A673 (cell line): ENCODE measurements at regions not wholly inside any gene's neighbourhood (a gene's known extent, or its start where the extent isn't known, plus 50 kb on each side); places are given as distances from the start of the nearest gene placed in this dataset.
"Not testable (repeated sequence)": the region's sequence is repeated elsewhere in the genome, so short reads cannot be mapped to it uniquely, and the experiment has no call there.

ENCODE experiments used
- BruUV-seq: library from RNA; stranded (reverse); fragments of 400-500 nt; replicated peaks from 2 replicates; lab custom pipeline; 2021; lab: Mats Ljungman, UMichigan
- CTCF ChIA-PET: fragments of 300-600 bp; sonication (Branson Sonifier 250); formaldehyde crosslinking; loops from one replicate; lab custom pipeline; 2022; ENCODE audit warnings: antibody characterized with exemption; lab: Charles Lee
- POLR2A ChIA-PET: fragments of 300-600 bp; sonication (Branson Sonifier 250); formaldehyde crosslinking; loops from one replicate; lab custom pipeline; 2022; ENCODE audit warnings: antibody characterized with exemption; ENCODE audit not compliant: low non-redundant PET; lab: Charles Lee
- DNase-seq: peaks from one replicate; pipeline ENCODE4 v3.0.0-alpha.2; 2015; ENCODE audit warnings: low spot score
- H3K27ac ChIP-seq: fragments of 200-600 bp; sonication (generic); 2 replicates; pipeline ENCODE4 v1.5.1; 2016; ENCODE audit warnings: mixed run types, low read depth, mild to moderate bottlenecking, mixed read lengths, antibody characterized with exemption, low read length; ENCODE audit not compliant: poor library complexity, severe bottlenecking
- H3K27me3 ChIP-seq: fragments of 200-600 bp; sonication (generic); replicated peaks from 2 replicates; pipeline ENCODE4 v1.6.1; 2017; ENCODE audit warnings: mixed run types, low read depth, mild to moderate bottlenecking, mixed read lengths, antibody characterized with exemption, low read length; ENCODE audit not compliant: insufficient read depth, poor library complexity
- H3K36me3 ChIP-seq: fragments of 200-600 bp; sonication (generic); 2 replicates; pipeline ENCODE4 v1.6.1; 2016; ENCODE audit warnings: mixed run types, mild to moderate bottlenecking, mixed read lengths, antibody characterized with exemption, low read length; ENCODE audit not compliant: insufficient read depth, poor library complexity, severe bottlenecking
- H3K4me1 ChIP-seq: fragments of 200-600 bp; sonication (generic); 2 replicates; pipeline ENCODE4 v1.6.1; 2017; ENCODE audit warnings: mixed run types, mild to moderate bottlenecking, mixed read lengths, antibody characterized with exemption, low read length; ENCODE audit not compliant: insufficient read depth, poor library complexity, severe bottlenecking
- H3K4me3 ChIP-seq: fragments of 200-600 bp; sonication (generic); 2 replicates; pipeline ENCODE4 v1.5.1; 2016; ENCODE audit warnings: low read depth, mixed run types, mild to moderate bottlenecking, mixed read lengths, low read length; ENCODE audit not compliant: poor library complexity, severe bottlenecking
- H3K9me3 ChIP-seq: fragments of 200-600 bp; sonication (generic); 2 replicates; pipeline ENCODE4 v1.6.1; 2016; ENCODE audit warnings: mixed run types, low read depth, mild to moderate bottlenecking, mixed read lengths, antibody characterized with exemption, low read length; ENCODE audit not compliant: poor library complexity, severe bottlenecking
- EZH2 ChIP-seq: fragments of 200-600 bp; sonication (generic); IDR thresholded peaks from 2 replicates; pipeline ENCODE4 v1.6.1; 2017; ENCODE audit warnings: borderline replicate concordance, low read depth, mild to moderate bottlenecking, mixed read lengths, antibody characterized with exemption, low read length; ENCODE audit not compliant: poor library complexity, severe bottlenecking
- intact Hi-C: fragments of 100-400 bp; cut with micrococcal nuclease; formaldehyde crosslinking; loops from one replicate; pipeline ENCODE4 v1.10.0; 2022; ENCODE audit not compliant: unreplicated experiment
- TF ChIP-seq, protein P1 (sequence below): fragments of 300-800, 200-600 bp; sonication (generic); conservative IDR thresholded peaks from 2 replicates; pipeline ENCODE4 v1.5.1; 2017; ENCODE audit warnings: low read depth, mild to moderate bottlenecking, antibody characterized with exemption, low read length, moderate library complexity, mixed read lengths

DNA sequence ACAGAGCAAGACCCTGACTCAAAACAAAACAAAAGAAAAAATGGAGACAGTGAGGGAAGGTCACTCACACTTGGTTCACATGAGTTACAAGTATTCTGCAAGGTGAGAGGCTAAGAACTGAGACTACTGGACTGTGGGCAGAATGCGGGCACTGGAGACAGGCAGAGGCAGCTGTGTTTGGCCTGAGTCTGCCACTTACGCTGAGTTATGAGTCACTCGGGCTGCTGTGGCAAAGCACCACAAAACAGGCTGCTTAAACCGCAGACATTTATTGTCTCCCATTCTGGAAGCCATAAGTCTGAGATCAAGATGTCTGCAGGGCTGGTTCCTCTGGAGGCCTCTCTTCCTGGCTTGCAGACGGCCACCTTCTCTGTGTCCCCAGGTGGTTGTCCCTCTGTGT, 122.8 kb downstream of the SHANK2 start:
- no peak for DNase-seq
- Histone ChIP-seq H3K9me3 (no peaks in the 10 kb centered on the region), H3K4me1 (no peaks in the 10 kb centered on the region), H3K4me3 (no peak overlapping the region), H3K27ac (no peak overlapping the region), H3K27me3 (no peaks in the 10 kb centered on the region), H3K36me3 (no peaks in the 10 kb centered on the region)
- POLR2A ChIA-PET: no interaction called here
- no TSS peak for BruUV-seq
- TF ChIP-seq, protein P1, sequence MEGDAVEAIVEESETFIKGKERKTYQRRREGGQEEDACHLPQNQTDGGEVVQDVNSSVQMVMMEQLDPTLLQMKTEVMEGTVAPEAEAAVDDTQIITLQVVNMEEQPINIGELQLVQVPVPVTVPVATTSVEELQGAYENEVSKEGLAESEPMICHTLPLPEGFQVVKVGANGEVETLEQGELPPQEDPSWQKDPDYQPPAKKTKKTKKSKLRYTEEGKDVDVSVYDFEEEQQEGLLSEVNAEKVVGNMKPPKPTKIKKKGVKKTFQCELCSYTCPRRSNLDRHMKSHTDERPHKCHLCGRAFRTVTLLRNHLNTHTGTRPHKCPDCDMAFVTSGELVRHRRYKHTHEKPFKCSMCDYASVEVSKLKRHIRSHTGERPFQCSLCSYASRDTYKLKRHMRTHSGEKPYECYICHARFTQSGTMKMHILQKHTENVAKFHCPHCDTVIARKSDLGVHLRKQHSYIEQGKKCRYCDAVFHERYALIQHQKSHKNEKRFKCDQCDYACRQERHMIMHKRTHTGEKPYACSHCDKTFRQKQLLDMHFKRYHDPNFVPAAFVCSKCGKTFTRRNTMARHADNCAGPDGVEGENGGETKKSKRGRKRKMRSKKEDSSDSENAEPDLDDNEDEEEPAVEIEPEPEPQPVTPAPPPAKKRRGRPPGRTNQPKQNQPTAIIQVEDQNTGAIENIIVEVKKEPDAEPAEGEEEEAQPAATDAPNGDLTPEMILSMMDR: no peak
- intact Hi-C loops: no loop called here
- CTCF ChIA-PET: no interaction called here

DNA sequence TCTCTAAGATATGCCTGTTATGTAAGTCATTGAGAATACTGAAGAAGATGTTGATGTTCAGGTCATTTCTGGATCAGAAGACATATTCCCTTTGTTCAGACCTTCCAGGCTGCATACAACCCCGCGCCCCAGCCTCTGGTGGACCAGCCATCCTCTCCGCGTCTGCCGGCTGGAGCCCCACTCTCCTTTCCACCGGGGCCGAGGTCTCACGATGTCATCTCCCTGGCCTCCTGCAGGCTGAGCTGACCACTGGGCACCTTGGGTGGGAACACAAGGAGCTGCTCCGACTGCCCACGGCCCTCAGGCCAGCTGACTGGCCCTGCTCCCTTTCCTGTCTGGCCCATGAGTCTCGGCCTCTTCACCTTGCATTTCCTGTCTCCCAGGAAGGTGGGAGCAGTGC, 124.6 kb downstream of the SHANK2 start:
- no TSS peak for BruUV-seq

DNA sequence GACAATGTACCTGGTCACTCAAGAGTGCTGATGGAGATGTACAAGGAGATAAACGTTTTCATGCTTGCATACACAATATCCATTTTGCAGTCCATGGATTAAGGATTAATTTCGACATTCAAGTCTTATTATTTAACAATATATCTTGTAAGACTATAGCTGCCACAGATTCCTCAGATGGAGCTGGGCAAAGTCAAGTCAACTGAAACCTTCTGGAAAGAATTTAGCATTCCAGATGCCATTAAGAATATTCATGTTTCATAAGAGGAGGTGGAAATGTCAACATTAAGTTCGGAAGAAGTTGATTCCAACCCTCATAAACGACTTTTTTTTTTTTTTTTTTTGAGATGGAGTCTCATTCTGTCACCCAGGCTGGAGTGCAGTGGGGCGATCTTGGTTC, 126.0 kb downstream of the SHANK2 start:
- DNase-seq, H3K27ac ChIP-seq, BruUV-seq, intact Hi-C loops, H3K9me3 ChIP-seq, H3K4me1 ChIP-seq, POLR2A ChIA-PET, H3K4me3 ChIP-seq, CTCF ChIA-PET, H3K27me3 ChIP-seq, H3K36me3 ChIP-seq: not testable (repeated sequence)

More for the DNA sequence above, 124.6 kb downstream of the SHANK2 start:
- Histone ChIP-seq H3K36me3 (no peaks in the 10 kb centered on the region), H3K9me3 (no peaks in the 10 kb centered on the region), H3K4me3 (no peak overlapping the region), H3K27me3 (no peaks in the 10 kb centered on the region), H3K27ac (no peak overlapping the region), H3K4me1 (no peaks in the 10 kb centered on the region)
- CTCF ChIA-PET: no interaction called here
- TF ChIP-seq, protein P1: no peak
- no peak for TF ChIP-seq EZH2
- intact Hi-C loops: no loop called here
- POLR2A ChIA-PET: no interaction called here
- DNase-seq: no peak

DNA sequence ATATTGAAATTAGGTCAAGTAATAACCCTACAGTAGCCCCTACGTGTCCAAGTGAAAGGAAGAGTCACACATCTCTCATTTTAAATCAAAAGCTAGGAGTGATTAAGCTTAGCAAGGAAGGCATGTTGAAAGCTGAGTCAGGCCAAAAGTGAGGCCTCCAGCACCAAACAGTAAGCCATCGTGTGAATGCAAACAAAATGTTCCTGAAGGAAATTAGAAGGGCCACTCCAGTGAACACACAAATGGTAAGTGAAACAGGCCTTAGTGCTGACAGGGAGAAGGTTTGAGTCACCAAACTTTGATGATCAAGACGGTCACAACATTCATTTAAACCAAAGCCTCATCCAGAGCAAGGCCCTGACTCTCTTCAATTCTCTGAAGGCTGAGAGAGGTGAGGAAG, 127.2 kb downstream of the SHANK2 start:
- BruUV-seq: no TSS peak
- POLR2A ChIA-PET: no interaction called here
- no peaks in the 10 kb centered on the region for H3K36me3 ChIP-seq
- no peak overlapping the region for H3K4me3 ChIP-seq
- TF ChIP-seq EZH2: no peak
- intact Hi-C loops: no loop called here
- no peak overlapping the region for H3K27ac ChIP-seq
- CTCF ChIA-PET: no interaction called here
- H3K9me3 ChIP-seq: no peaks in the 10 kb centered on the region
- H3K27me3 ChIP-seq: no peaks in the 10 kb centered on the region
- DNase-seq: no peak
- H3K4me1 ChIP-seq: no peaks in the 10 kb centered on the region
